GM12878 (cell line): ENCODE measurements at regions not wholly inside any gene's neighbourhood (a gene's known extent, or its start where the extent isn't known, plus 50 kb on each side); places are given as distances from the start of the nearest gene placed in this dataset.

Experiments used
- CEBPZ ChIP-seq: fragments of 150-350 bp; IDR thresholded peaks from 2 replicates; pipeline ENCODE4 v1.6.1; 2016; ENCODE audit warnings: low read depth, low read length
- HDGF ChIP-seq: fragments of 450-650 bp; IDR thresholded peaks from 2 replicates; pipeline ENCODE4 v1.6.1; 2016; ENCODE audit warnings: antibody characterized with exemption
- MTA3 ChIP-seq: IDR thresholded peaks from 2 replicates; pipeline ENCODE4 v1.6.1; 2012; ENCODE audit warnings: low read length, inconsistent platforms, borderline replicate concordance
- SMAD1 ChIP-seq: fragments of 450-650 bp; IDR thresholded peaks from 2 replicates; pipeline ENCODE4 v1.6.1; 2018; ENCODE audit warnings: mild to moderate bottlenecking, low read depth; ENCODE audit not compliant: partially characterized antibody
- SREBF1 ChIP-seq: IDR thresholded peaks from 2 replicates; pipeline ENCODE4 v1.6.1; 2012; ENCODE audit warnings: mild to moderate bottlenecking, low read length
- TARDBP ChIP-seq: IDR thresholded peaks from 2 replicates; pipeline ENCODE4 v1.6.1; 2016; ENCODE audit warnings: borderline replicate concordance
- ZNF687 ChIP-seq: fragments of 450-650 bp; IDR thresholded peaks from 2 replicates; pipeline ENCODE4 v1.6.1; 2017; ENCODE audit warnings: mild to moderate bottlenecking, moderate library complexity

GRCh38 chr13:31867709-31868108, 128.4 kb downstream of the RXFP2 start (continued):
- TF ChIP-seq TARDBP: no peak
- TF ChIP-seq MTA3: no peak
- no peak for TF ChIP-seq HDGF
- TF ChIP-seq SMAD1: no peak
- no peak for TF ChIP-seq ZNF687
- no peak for TF ChIP-seq SREBF1
- TF ChIP-seq CEBPZ: no peak
